ENCODE measurements at regions not wholly inside any gene's neighbourhood (a gene's known extent, or its start where the extent isn't known, plus 50 kb on each side); places are given as distances from the start of the nearest gene placed in this dataset.

DNA sequence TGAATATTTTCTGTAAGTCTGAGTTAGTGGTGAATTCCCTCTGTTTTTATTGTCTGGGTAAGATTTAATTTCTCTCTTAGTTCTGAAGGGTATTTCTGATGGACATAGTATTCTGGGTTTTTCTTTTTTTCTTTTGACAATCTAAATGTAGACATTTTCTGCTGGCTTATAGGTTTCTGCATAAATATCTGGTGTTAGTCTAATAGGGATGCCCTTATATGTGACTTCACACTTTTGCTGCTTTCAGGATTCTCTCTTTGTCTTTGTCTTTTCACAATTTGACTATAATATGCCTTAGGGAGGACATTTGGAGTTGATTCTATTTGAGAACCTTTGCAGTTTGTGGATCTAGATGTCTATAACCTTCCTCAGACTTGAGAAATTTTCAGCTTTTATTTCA lies 667.2 kb downstream of the EPHA7 start:
- intact Hi-C loops (cut with DNase I): no loop called here
- TF ChIP-seq, protein P1, sequence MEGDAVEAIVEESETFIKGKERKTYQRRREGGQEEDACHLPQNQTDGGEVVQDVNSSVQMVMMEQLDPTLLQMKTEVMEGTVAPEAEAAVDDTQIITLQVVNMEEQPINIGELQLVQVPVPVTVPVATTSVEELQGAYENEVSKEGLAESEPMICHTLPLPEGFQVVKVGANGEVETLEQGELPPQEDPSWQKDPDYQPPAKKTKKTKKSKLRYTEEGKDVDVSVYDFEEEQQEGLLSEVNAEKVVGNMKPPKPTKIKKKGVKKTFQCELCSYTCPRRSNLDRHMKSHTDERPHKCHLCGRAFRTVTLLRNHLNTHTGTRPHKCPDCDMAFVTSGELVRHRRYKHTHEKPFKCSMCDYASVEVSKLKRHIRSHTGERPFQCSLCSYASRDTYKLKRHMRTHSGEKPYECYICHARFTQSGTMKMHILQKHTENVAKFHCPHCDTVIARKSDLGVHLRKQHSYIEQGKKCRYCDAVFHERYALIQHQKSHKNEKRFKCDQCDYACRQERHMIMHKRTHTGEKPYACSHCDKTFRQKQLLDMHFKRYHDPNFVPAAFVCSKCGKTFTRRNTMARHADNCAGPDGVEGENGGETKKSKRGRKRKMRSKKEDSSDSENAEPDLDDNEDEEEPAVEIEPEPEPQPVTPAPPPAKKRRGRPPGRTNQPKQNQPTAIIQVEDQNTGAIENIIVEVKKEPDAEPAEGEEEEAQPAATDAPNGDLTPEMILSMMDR (IDR thresholded peaks at IDR 0.05): no peak
- Histone ChIP-seq H3K27ac (no peak overlapping the region), H3K36me3 (no peaks in the 10 kb centered on the region), H3K9me3 (peaks cover 0 to 3% of the 10 kb centered on the region in 2 donors), H3K4me1 (no peaks in the 10 kb centered on the region), H3K4me3 (no peak overlapping the region), H3K27me3 (no peaks in the 10 kb centered on the region)
- no peak for DNase-seq (ENCODE audit: low spot score in 2 of 2)

DNA sequence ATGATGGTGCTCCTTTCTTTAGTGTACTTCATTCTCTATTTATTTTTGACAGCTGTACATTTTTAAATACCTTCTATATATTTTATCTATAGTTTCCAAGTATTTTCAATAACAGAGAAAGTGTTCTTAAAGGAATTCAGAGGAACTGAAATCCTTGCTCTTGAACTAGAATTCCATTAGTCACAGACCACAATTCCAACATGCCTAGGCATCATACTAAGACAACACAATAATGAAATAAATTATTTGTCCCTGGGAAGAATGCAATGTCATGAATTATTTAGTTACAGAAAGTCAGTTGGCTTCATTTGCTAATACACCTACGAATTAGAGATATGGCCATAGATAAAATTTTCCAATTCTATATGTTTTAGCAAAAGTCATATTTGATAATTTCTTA lies 671.2 kb downstream of the EPHA7 start:
- H3K9me3 ChIP-seq: peaks cover 0 to 3% of the 10 kb centered on the region in 2 donors
- H3K4me1 ChIP-seq: no peaks in the 10 kb centered on the region
- no peak for DNase-seq (ENCODE audit: low spot score in 2 of 2)
- no peaks in the 10 kb centered on the region for H3K27me3 ChIP-seq
- TF ChIP-seq, protein P1 (IDR thresholded peaks at IDR 0.05): no peak
- H3K4me3 ChIP-seq: no peak overlapping the region
- intact Hi-C loops (cut with DNase I): no loop called here
- no peak overlapping the region for H3K27ac ChIP-seq
- no peaks in the 10 kb centered on the region for H3K36me3 ChIP-seq

DNA sequence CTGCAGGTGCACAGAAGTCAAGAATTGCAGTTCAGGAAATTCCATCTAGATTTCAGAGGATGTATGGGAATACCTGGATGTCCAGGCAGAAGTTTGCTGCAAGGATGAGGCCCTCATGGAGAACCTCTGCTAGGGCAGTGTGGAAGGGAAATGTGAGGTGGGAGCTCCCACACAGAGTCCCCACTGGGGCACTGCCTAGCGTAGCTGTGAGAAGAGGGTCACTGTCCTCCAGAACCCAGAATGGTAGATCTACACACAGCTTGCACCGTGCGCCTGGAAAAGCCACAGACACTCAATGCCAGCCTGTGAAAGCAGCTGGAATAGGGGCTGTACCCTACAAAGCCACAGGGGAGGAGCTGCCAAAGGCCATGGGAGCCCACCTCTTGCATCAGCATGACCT lies 681.4 kb downstream of the EPHA7 start:
- intact Hi-C loops (cut with DNase I): no loop called here
- Histone ChIP-seq H3K36me3 (no peaks in the 10 kb centered on the region), H3K27ac (no peak overlapping the region), H3K4me1 (no peaks in the 10 kb centered on the region), H3K27me3 (no peaks in the 10 kb centered on the region), H3K4me3 (no peak overlapping the region), H3K9me3 (no peaks in the 10 kb centered on the region)
- TF ChIP-seq, protein P1 (IDR thresholded peaks at IDR 0.05): no peak
- DNase-seq (ENCODE audit: low spot score in 2 of 2): no peak

DNA sequence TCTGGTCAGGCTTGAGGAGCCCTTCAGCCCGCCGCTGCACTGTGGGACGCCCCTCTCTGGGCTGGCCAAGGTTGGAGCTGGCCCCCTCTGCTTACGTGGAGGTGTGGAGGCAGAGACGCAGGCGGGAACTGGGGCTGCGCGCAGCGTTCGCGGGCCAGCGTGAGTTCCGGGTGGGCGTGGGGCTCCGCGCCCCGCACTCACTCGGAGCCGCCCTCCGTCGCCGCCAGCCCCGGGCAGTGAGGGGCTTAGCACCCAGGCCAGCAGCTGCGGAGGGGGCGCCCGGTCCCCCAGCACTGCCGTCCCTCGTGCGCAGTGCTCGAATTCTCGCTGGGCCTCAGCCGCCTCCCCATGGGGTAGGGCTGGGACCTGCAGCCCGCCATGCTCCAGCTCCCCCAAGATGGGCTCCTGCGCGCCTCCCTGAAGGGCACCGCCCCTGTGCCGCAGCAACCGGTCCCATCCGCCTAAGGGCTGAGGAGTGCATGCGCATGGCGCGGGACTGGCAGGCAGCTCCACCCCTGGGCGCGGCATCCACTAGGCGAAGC lies 695.9 kb downstream of the EPHA7 start:
- no peak for DNase-seq (ENCODE audit: low spot score in 2 of 2)
- H3K27me3 ChIP-seq: no peaks in the 10 kb centered on the region
- H3K9me3 ChIP-seq: no peaks in the 10 kb centered on the region
- no peaks in the 10 kb centered on the region for H3K36me3 ChIP-seq
- no peaks in the 10 kb centered on the region for H3K4me1 ChIP-seq
- TF ChIP-seq, protein P1 (IDR thresholded peaks at IDR 0.05): no peak
- no peak overlapping the region for H3K4me3 ChIP-seq
- intact Hi-C loops (cut with DNase I): no loop called here
- H3K27ac ChIP-seq: no peak overlapping the region

DNA sequence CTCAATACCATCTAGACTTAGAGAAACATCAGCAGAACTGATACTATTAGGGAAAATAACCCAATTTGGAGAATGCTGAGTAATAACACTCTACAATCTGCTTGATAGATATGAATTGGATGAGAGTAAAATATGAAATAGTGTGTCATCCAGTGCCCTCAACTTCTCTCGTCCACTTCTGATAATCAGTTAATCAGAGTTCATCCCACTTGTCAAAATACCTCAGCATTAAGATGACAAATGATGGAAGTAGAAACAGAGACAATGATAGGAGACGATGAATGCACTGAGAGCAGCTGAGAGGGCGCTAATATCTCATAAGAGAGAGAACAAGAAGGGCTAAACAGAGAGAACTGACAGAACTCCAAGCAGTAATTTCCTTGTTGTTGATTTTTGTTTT lies 699.6 kb downstream of the EPHA7 start:
- TF ChIP-seq, protein P1 (IDR thresholded peaks at IDR 0.05): no peak
- Histone ChIP-seq H3K36me3 (no peaks in the 10 kb centered on the region), H3K4me1 (no peaks in the 10 kb centered on the region), H3K9me3 (no peaks in the 10 kb centered on the region), H3K4me3 (no peak overlapping the region), H3K27me3 (no peaks in the 10 kb centered on the region), H3K27ac (no peak overlapping the region)
- no peak for DNase-seq (ENCODE audit: low spot score in 2 of 2)
- intact Hi-C loops (cut with DNase I): no loop called here

DNA sequence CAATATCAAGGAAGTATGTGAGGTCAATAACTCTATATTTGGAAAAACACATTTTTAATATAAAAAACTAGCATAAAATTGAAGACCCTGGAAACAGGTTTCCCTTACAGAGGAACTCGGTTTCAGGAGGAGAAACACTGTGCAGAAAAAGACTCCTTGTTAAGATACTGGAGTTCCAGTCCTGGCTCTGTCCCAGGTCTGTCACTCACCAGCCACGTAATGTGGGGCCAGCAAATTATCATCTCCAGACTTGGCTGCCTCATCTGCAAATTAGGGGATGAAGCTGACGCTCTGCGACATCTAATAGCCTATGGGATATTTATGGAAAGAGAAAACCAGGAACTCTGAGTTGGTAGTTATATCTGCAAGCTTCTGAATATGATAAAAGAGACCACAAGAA lies 702.7 kb downstream of the EPHA7 start:
- no peaks in the 10 kb centered on the region for H3K9me3 ChIP-seq
- TF ChIP-seq, protein P1 (IDR thresholded peaks at IDR 0.05): no peak
- H3K27ac ChIP-seq: no peak overlapping the region
- H3K4me3 ChIP-seq: no peak overlapping the region
- H3K36me3 ChIP-seq: no peaks in the 10 kb centered on the region
- H3K27me3 ChIP-seq: no peaks in the 10 kb centered on the region
- DNase-seq (ENCODE audit: low spot score in 2 of 2): no peak
- no peaks in the 10 kb centered on the region for H3K4me1 ChIP-seq
- intact Hi-C loops (cut with DNase I): no loop called here
